ENCODE measurements at regions not wholly inside any gene's neighbourhood (a gene's known extent, or its start where the extent isn't known, plus 50 kb on each side); places are given as distances from the start of the nearest gene placed in this dataset.

- 64% methylated on average over 3 of the region's 3 CpGs for WGBS (ENCODE audit: insufficient coverage)
- intact Hi-C loops (cut with micrococcal nuclease), result no loop called here
These were observed 65.1 kb downstream of the SPRY4 start for GRCh38 chr5:142259758-142260157.

GRCh38 chr5:142255831-142256230 is 69.0 kb downstream of the SPRY4 start:
- no peak overlapping the region for H3K9ac ChIP-seq (ENCODE audit: low read length)
- intact Hi-C loops (cut with micrococcal nuclease), result no loop called here
- no peaks in the 10 kb centered on the region for H3K9me3 Mint-ChIP-seq (ENCODE audit: insufficient read depth)
- CTCF ChIA-PET, result no interaction called here
- H3K36me3 ChIP-seq (replicated peaks in 1 of 2; ENCODE audit: control extremely low read depth in 1 of 2, control insufficient read depth in 1 of 2, extremely low read depth in 1 of 2, insufficient read depth in 2 of 2, low read length in 1 of 2), result no peaks in the 10 kb centered on the region
- H3K27me3 ChIP-seq (replicated peaks in 1 of 4; ENCODE audit: control extremely low read depth in 1 of 4, control insufficient read depth in 3 of 4, insufficient read depth in 4 of 4, low read length in 3 of 4), result no peaks in the 10 kb centered on the region
- POLR2A ChIA-PET, result no interaction called here
- ATAC-seq (ENCODE audit: low read depth), result no peak
- H3K4me3 Mint-ChIP-seq, result no peak overlapping the region
- TF ChIP-seq CTCF (IDR thresholded peaks at IDR 0.05), result no peak
- no peak for TF ChIP-seq EZH2 (IDR thresholded peaks at IDR 0.05; ENCODE audit: borderline replicate concordance, insufficient read depth, low read depth, low read length, poor library complexity, severe bottlenecking)
- H3K27me3 Mint-ChIP-seq, result peaks cover 8% of the 10 kb centered on the region
- H3K79me2 ChIP-seq (ENCODE audit: control insufficient read depth, insufficient read depth, low read length), result no peaks in the 10 kb centered on the region
- H3K27ac ChIP-seq (ENCODE audit: low read length in 2 of 2), result no peak overlapping the region
- H4K20me1 ChIP-seq (ENCODE audit: control insufficient read depth, insufficient read depth, low read length, poor library complexity, severe bottlenecking), result no peaks in the 10 kb centered on the region
- WGBS (ENCODE audit: insufficient coverage), result 100% methylated on average over 1 of the region's 1 CpG
- no peak overlapping the region for H3K4me2 ChIP-seq (replicated peaks; ENCODE audit: low read depth, low read length, poor library complexity, severe bottlenecking)
- peaks cover 0 to 5% (median 0%) of the 10 kb centered on the region in 3 donors for H3K9me3 ChIP-seq (ENCODE audit: control extremely low read depth in 1 of 3, control insufficient read depth in 2 of 3, insufficient read depth in 1 of 3, low read length in 2 of 3)
- no peaks in the 10 kb centered on the region for H3K4me1 Mint-ChIP-seq
- no peak overlapping the region for H2AFZ ChIP-seq (ENCODE audit: insufficient read depth, low read depth, low read length, poor library complexity, severe bottlenecking)
- no peak for DNase-seq
- no peak overlapping the region for H3K4me3 ChIP-seq (ENCODE audit: control extremely low read depth in 1 of 5, extremely low read depth in 1 of 5, insufficient read depth in 1 of 5, low read depth in 2 of 5, low read length in 4 of 5)
- H3K27ac Mint-ChIP-seq, result no peak overlapping the region
- no peaks in the 10 kb centered on the region for H3K4me1 ChIP-seq (ENCODE audit: control insufficient read depth in 2 of 2, insufficient read depth in 2 of 2, low read length in 2 of 2)

More at GRCh38 chr5:142259758-142260157, 65.1 kb downstream of the SPRY4 start:
- Histone ChIP-seq H3K4me1 (ENCODE audit: control insufficient read depth in 2 of 2, insufficient read depth in 2 of 2, low read length in 2 of 2) (no peaks in the 10 kb centered on the region), H2AFZ (ENCODE audit: insufficient read depth, low read depth, low read length, poor library complexity, severe bottlenecking) (no peak overlapping the region), H3K79me2 (ENCODE audit: control insufficient read depth, insufficient read depth, low read length) (no peaks in the 10 kb centered on the region), H3K4me3 (ENCODE audit: control extremely low read depth in 1 of 5, extremely low read depth in 1 of 5, insufficient read depth in 1 of 5, low read depth in 2 of 5, low read length in 4 of 5) (no peak overlapping the region), H3K9me3 (ENCODE audit: control extremely low read depth in 1 of 3, control insufficient read depth in 2 of 3, insufficient read depth in 1 of 3, low read length in 2 of 3) (peaks cover 0 to 7% (median 0%) of the 10 kb centered on the region in 3 donors), H3K27ac (ENCODE audit: low read length in 2 of 2) (no peak overlapping the region), H3K36me3 (replicated peaks in 1 of 2; ENCODE audit: control extremely low read depth in 1 of 2, control insufficient read depth in 1 of 2, extremely low read depth in 1 of 2, insufficient read depth in 2 of 2, low read length in 1 of 2) (no peaks in the 10 kb centered on the region), H3K27me3 (replicated peaks in 1 of 4; ENCODE audit: control extremely low read depth in 1 of 4, control insufficient read depth in 3 of 4, insufficient read depth in 4 of 4, low read length in 3 of 4) (no peaks in the 10 kb centered on the region), H4K20me1 (ENCODE audit: control insufficient read depth, insufficient read depth, low read length, poor library complexity, severe bottlenecking) (no peaks in the 10 kb centered on the region), H3K4me2 (replicated peaks; ENCODE audit: low read depth, low read length, poor library complexity, severe bottlenecking) (no peak overlapping the region), H3K9ac (ENCODE audit: low read length) (no peak overlapping the region)
- no peak for TF ChIP-seq EZH2 (IDR thresholded peaks at IDR 0.05; ENCODE audit: borderline replicate concordance, insufficient read depth, low read depth, low read length, poor library complexity, severe bottlenecking)
- TF ChIP-seq CTCF (IDR thresholded peaks at IDR 0.05), result no peak
- CTCF ChIA-PET, result no interaction called here
- DNase-seq, result no peak
- Mint-ChIP-seq H3K4me3 (no peak overlapping the region), H3K4me1 (no peaks in the 10 kb centered on the region), H3K27me3 (peaks cover 7% of the 10 kb centered on the region), H3K9me3 (ENCODE audit: insufficient read depth) (no peaks in the 10 kb centered on the region), H3K27ac (no peak overlapping the region)
- POLR2A ChIA-PET, result no interaction called here
- no peak for ATAC-seq (ENCODE audit: low read depth)

Measured in B cell (primary cell).